Dermis blood vessel endothelial cell (primary cell): ENCODE measurements at regions not wholly inside any gene's neighbourhood (a gene's known extent, or its start where the extent isn't known, plus 50 kb on each side); places are given as distances from the start of the nearest gene placed in this dataset.
"Not testable (repeated sequence)": the region's sequence is repeated elsewhere in the genome, so short reads cannot be mapped to it uniquely, and the experiment has no call there.

Experiments
- DNase-seq: peaks from one replicate; pipeline ENCODE4 v3.0.0; 2010

DNA sequence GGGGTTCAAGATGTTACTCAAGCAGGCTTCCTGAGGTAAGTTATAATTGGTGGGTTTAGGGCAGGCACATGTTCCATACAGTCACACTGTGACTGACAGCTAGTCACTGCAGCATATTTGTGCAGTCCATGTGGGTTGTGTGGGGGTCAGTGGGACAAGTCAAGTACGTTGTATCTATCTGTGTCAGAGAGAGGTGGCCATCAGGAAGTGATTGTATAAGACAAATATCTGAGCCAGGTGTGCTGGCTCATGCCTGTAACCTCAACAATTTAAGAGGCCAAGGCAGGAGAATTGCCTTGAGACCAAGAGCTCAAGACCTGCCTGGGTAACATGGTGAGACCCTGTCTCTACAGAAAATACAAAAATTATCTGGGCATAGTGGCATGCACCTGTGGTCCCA is 509.3 kb downstream of the CENPC start:
- no peak for DNase-seq

DNA sequence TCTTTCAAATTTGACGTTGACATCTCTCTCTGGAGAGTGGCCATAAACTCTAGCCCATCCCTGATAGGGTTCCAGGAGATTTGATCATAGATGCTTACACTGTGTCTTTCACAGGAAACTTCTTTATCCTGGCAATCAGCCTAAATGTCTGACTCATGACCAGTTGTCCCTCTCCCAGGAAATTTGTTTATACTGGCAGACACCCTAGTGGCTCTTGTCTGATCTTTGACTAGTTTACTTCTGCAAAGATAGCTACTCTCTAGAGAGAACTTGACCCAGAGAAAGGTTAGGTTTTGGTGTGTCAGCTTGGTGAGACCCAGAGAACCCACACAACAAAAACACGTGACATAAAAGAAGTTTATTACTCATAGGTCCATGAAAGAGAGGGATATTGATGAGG is 509.8 kb downstream of the CENPC start:
- DNase-seq, result no peak

DNA sequence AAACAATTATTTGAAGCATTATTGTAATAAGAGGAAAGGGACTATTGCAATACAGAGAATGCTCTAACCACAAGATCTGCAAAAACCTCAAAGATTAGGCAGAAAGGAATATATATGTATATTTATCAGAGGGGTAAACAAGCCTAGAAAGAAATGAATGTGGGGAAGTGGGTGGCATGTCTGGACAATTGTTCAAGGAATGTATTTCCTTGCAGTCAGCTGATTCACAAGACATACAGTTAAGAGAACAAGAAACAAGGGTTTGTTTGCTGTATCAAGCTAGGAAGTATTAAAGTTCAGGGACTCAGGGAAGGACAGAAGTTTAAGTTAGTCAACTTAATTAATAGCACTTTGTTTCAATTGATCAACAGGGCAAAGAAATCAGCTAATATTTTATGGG is 514.7 kb downstream of the CENPC start:
- DNase-seq, result no peak

DNA sequence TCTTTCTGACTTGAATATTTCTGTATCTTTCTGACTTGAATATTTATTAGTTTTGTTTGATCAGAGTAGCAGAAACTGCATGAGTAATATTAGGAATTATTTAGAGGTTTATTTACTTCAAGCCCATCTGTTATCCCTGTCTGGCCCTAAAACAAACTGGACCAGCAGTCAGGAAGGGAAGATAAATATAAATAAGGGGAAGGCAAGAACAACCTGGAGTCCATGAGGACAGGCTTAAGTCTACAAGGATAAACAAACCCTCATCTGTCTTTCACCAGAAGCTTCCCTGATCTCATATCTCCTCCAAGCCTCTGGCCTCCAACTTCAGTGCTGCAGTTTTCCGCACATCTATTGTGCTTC is 524.9 kb downstream of the CENPC start:
- DNase-seq, result no peak

DNA sequence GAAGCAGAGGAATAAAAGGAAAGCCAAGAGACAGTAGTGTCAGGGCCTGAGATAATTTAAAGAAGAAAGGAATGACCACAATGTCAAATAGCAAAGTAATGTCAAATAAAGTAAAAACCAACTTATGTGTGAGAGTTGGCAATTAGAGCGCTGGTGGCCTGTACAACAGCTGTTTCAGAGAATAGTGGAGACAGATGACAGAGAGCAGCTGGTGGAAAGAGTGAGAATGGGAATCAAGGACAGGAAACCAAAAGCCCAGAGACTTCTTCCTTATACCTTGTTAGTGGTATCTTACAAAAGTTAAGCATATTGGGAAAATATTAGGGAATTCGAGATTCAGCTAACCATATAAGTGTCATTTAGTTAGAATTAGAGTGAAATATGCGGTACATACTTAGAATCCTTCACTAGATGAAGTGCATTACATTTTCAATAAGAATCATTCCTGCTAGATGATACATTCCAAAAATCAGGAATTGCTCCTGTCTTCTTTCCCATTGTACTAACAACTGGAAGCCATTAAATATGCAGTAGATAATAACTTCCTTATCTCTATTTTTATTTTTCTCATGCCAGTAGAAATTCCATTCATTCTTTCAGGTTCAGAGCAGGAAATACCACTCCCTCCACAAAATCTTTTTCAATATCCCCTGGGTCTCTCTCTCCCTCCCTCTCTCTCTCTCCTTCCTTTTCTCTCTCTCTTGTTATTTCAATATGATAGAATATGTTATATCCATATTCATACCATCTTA is 525.4 kb downstream of the CENPC start:
- no peak for DNase-seq

DNA sequence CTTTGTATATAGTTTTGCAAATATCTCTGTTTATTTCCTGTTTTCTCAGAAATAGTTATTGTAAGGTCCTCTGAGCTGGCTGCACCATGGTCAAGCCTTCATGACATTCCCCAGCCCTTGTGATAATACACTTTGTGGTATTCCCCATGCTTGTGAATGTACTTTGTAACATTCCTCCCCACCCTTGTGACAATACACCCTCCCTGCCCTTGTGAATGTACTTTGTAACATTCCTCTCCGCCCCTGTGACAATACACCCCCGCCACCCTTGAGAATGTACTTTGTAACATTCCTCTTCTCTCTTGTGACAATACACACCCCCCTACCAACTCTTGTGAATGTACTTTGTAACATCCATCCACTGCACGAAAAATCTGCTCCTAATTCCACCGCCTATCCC is 530.7 kb downstream of the CENPC start:
- DNase-seq, result no peak

DNA sequence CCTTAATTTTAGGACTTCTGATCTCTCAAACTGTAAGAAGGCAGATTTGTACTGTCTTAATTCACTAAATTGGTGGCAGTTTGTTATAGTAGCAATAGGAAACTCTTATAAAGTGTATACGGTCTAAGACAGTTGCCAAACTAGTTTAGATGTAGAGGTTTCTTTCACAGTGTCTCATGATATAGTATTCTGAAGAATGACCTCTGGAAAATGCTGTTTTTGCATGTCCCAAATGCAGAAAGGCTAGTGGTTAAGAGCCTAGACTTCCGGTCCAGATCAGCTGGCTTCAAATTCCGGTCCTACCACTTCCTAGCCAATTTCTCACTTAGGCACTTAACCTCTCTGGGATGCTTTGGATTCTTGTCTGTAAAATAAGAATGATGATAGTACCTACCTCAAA is 538.5 kb downstream of the CENPC start:
- DNase-seq, result no peak

DNA sequence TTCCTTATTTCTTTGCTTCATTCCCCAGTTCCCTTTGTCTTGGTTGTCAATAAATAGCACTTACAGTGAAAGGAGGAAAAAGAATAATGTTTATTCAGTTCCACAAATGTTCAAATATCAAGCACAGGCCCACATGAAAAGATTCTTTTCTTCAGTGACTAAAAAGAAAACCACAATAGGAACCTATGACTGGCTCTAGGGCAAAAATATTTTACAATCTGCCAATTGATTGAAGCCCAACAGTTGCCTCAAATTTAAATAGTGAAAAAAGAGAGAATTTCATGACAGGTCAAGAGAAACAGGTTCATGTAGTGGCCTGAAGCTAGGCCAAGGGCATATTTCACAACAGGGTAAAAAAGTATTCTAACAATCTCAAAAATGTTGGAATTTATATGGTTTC is 553.8 kb downstream of the CENPC start:
- DNase-seq, result no peak

DNA sequence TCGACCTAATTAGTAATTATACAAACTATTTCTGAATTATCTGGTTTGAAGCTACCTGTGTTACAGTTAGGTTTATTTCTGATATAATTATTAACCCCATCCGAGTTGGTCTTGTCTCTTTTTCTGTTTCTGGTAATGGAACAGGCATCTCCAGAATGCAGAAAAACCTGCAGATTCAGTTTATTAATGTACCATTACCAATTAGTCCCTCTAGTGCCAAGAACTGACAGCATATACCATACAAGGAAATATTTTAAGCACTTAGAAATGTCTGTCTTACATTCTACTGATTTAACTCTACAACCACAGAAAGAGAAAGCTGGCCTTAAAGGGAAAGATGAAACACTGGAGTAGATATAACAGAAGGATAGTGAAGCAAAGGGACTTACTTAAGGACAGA is 570.6 kb downstream of the CENPC start:
- no peak for DNase-seq

DNA sequence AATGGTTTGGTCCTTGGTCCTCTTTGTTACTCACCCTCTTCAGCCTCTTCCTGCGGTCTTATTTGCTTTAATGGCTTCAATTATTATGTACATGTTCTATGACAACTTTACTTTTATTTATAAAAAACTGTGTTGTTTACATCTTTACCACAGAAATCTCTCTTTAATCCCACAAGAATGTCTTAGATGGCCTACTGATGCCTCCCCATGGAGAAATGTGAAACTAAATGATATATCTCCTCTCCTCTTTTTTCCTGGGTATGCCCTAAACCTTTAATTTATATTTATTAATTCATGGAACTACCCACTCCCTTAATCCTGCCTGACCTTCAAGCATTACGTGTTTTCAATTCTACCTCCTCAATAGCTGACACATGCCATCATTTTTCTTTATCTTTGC is 573.2 kb downstream of the CENPC start:
- no peak for DNase-seq

DNA sequence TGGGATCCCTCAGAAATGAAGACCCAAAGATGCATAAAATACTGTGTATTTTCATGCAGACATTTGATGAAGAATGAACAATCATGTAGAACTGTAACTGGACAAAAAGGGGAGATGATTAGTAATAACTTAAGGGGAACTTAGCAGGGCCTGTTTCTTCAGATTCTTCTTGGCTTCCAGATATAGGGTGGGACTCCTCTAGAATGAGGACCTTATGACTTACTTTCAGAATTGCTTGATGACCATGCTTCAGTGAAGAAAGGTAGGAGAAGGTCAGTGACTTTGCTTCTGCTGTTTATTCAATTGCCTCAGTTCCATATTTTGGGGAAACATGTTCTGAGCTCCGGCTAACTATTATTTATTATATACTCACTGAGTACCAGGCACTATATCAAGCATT is 580.8 kb downstream of the CENPC start:
- DNase-seq, result no peak

DNA sequence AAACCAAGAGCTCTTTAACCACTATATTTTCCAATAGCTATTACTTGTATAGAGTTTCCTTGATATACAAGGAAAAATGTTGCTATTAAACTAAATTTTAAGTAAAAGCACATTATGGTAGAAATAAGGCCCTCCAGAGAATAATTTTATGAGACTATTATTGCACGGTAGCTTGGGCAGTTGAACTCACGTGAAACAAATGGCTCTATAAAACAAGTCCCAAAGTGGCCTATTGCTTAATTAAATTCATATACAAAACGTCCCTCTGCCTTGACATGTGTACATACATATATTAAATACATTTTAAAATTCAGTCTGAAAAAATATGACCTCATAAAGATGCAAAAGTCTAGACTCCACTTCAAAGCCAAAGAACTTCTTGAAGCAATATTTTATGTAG is 582.2 kb downstream of the CENPC start:
- DNase-seq, result no peak

DNA sequence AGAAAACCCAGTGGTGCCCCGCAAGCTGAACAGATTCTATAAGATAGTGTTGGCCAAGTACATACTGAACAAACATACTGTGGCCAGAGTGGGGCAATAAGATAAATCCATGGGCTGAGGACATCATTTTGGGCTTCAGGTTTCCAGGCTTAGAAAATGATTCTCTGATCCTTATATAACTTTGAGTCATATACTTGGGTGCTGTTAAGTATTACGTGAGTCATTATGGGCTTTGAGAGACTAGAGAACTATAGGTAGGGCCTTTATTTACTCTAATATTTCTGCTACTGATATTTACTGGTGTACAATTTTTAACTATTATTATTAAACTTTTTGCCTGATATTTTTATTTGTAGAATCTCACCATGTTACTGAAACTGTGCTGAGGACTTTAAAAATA is 586.1 kb downstream of the CENPC start:
- DNase-seq, result no peak

DNA sequence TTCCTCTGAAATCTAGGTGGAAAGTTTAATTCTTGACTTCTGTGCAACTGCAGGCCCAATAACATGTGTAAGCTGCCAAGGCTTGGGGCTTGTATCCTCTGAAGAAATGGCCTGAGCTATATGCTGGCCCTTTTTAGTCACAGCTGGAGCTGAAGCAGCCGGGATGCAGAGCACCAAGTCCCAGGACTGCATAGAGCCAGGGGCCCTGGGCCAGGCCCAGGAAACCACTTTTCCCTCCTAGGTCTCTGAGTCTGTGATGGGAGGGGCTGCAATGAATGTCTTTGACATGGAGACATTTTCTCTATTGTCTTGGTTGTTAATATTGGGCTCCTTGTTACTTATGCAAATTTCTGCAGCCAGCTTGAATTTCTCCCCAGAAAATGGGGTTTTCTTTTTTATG is 588.5 kb downstream of the CENPC start:
- no peak for DNase-seq

DNA sequence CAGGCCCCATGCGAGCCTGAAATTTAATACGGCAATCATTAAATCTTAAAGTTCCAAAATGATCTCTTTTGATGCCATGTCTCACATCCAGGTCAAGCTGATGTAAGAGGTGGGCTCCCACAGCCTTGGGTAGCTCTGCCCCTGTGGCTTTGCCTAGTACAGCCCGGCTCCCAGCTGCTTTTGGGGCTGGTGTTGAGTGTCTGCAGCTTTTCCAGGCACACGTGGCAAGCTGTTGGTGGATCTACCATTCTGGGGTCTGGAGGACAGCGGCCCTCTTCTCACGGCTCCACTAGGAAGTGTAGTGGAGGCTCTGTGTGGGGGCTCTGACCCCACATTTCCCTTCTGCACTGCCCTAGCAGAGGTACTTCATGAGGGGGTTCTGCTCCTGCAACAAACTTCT is 588.9 kb downstream of the CENPC start:
- DNase-seq, result no peak

DNA sequence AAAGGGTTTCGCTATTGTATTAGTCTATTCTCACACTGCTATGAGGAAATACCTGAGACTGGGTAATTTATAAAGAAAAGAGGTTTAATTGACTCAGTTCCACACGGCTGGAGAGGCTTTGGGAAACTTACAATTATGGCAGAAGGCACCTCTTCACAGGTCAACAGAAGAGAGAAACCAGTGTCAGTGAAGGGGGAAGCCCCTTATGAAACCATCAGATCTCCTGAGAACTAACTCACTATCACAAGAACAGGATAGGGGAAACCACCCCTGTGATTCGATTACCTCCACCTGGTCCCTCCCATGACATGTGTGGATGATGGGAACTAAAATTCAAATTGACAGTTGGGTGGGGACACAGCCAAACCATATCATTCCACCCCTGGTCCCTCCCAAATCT is 589.5 kb downstream of the CENPC start:
- DNase-seq, result no peak

DNA sequence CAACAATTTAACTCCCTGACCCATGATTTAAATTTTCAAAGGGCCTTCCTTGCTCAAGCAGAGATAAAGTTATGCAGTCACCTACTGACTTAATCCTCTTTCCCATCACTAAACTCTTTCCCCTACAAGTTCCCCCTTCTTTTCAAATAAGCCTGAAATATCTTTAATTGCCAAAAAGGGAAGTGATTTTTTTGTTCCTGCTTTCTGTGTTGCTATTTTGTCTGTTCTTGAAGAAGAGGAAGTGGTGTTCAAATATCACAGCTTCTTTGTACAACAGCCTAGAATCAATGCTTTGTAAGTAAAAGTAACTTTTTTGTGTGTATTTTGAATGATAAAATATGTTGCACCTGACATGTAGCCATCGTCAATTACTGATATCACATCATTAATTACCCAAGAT is 595.9 kb downstream of the CENPC start:
- DNase-seq, result no peak

DNA sequence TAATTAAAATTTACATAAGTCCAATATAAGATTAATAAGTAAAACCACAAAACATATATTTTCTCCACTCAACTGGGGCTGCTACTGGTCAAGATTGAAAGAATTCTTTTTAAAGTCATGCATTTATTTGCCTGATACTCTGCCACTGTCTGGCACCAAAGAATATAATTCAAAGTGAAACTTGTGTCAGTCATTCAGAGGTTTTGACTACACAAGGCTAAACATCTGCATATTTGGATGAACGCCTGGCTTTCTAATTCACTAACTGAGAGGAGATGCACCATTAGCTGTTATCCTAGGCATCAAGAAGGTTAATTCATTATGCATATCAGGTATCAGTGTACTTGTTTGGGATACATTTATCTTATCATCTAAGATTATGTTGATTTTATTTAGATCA is 598.5 kb downstream of the CENPC start:
- no peak for DNase-seq

DNA sequence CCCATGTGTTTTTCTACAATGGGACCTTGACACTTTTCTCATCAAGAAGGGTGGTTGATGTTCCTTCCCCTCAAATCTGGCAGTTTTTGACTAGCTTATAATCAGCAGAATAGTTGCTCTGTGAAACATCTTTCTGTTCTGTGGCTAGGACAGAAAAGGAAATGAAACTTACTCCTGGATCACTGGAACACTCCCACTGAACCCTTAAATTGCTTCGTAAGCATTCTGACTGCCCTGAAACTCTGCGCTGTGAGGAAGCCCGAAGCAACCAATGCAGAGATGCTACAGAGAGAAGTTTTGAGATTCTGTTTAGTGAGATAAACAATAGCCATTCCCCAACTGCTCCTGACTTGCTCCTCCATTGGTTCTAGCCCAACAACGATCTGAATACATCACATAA is 602.2 kb downstream of the CENPC start:
- no peak for DNase-seq

DNA sequence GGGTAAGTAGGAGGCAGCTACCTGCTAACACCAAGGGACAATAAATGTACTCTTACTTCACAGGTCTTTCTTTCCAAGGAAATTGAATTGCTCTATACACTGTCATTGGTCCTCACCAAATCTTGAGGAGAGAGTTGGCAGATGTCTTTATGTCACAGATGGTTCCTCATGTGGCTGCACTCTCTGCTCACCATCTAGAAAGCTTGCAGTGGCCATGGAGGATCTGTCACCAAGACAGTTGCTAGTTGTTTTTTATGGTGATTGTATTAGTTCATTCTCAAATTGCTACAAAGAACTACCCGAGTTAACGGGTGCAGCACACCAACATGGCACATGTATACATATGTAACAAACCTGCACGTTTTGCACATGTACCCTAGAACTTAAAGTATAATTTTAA is 613.3 kb downstream of the CENPC start:
- not testable (repeated sequence) for DNase-seq

DNA sequence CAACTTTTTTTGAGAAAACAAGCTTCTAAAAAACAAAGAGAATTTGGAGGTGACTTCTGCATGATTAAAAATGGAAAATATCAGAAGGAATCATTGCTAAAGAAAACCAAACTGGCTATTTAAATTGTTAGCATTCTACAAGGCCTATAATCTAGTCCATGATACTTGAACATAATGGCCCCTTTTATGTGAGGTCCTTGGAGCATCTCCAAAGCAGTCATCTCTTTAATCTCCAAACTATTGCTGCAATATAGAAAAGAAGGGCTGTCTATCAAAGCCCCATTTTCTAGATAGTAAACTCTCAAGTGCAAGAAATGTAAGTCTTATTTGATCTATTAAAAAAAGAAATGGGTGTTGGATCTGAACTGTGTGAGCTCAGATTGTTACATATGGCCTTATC is 615.1 kb downstream of the CENPC start:
- no peak for DNase-seq

DNA sequence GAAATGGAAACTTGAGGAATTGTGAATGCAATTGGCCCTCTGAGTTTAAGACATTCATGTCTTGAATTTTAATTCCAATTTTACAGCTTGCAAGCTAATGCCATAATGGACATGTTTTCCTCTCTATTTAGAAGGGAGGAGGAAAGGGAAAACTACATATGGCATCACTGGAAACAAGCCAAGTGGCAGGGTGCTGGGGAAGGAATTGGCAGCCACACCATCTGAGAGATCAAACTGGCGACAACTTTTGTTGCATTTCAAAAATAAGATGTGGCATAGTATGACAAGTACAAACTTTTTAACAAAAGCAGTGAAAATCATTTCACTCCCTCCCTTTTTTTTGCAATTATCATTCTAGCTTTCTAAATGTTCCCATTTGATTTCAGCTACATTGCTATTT is 615.6 kb downstream of the CENPC start:
- DNase-seq, result no peak

DNA sequence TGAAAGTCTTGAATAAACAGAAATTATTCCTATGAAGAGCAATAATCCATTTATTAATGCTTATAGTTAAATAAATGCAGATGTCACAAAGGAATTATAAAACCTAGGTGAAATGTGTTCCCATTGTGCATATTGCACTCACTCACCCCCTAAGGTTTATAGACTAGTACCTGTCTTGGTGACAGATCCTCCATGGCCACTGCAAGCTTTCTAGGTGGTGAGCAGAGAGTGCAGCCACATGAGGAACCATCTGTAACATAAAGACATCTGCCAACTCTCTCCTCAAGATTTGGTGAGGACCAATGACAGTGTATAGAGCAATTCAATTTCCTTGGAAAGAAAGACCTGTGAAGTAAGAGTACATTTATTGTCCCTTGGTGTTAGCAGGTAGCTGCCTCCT is 616.4 kb downstream of the CENPC start:
- not testable (repeated sequence) for DNase-seq

DNA sequence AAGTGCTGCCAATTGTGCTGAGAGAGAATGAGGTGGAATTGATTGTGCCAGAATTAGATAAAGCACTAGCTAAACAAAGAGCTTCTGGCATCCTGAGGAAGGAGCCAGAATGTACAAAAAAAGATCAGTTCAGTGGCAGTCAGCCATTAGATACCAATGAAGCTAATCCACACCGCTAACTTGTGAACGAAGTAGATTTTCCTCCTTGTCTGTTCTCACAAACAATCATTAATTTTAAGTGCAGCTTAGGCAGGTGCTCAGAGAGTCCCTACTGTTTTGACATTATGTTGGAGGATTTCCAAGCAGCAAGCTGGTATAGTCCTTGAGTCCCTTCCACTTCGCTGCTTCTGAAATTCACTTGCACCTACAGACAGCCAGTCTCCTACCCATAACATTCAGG is 617.4 kb downstream of the CENPC start:
- no peak for DNase-seq

DNA sequence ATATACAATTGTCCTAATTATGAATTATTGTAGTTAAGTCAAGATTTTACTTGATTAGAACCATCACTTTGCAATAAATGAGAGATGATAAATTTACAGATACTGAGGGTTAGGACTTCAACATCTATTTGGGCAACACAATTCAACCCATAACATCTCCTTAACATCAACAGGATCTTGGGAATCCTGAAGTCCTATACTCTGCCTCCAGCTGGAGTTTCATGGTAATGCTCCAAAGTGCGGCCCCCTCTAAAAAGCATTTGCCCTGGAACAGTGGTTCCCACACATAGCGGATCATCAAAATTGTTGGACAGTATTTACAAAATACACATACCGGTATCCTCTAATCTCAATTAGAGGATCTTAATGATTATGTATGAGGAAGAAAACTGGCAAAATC is 618.6 kb downstream of the CENPC start:
- DNase-seq, result no peak
